Progenitor cell of endocrine pancreas (in vitro differentiated cells): ENCODE measurements at regions not wholly inside any gene's neighbourhood (a gene's known extent, or its start where the extent isn't known, plus 50 kb on each side); places are given as distances from the start of the nearest gene placed in this dataset.

ENCODE experiments used
- DNase-seq: peaks from one replicate; pipeline ENCODE4 v3.0.0; 2021; ENCODE audit warnings: low spot score; ENCODE audit not compliant: unreplicated experiment
- H3K27ac Mint-ChIP-seq: 2 replicates; pipeline ENCODE4 v1.8.0; 2021; ENCODE audit warnings: mild to moderate bottlenecking, moderate library complexity, mixed read lengths
- H3K27me3 Mint-ChIP-seq: 2 replicates; pipeline ENCODE4 v1.8.0; 2021; ENCODE audit warnings: mixed read lengths
- H3K36me3 Mint-ChIP-seq: 2 replicates; pipeline ENCODE4 v1.8.0; 2022; ENCODE audit warnings: mixed read lengths; ENCODE audit not compliant: insufficient read depth
- H3K4me1 Mint-ChIP-seq: 2 replicates; pipeline ENCODE4 v1.8.0; 2021; ENCODE audit warnings: low read depth, mixed read lengths
- H3K4me3 Mint-ChIP-seq: 2 replicates; pipeline ENCODE4 v1.8.0; 2021; ENCODE audit warnings: low read depth, mild to moderate bottlenecking, moderate library complexity, mixed read lengths
- H3K9me3 Mint-ChIP-seq: 2 replicates; pipeline ENCODE4 v1.8.0; 2021; ENCODE audit warnings: low read depth, mixed read lengths
- TF ChIP-seq, protein P1 (sequence below): fragments of 200-600 bp; sonication (generic); IDR thresholded peaks from one replicate; pipeline ENCODE4 v1.5.0; 2021; ENCODE audit warnings: antibody characterized with exemption, mild to moderate bottlenecking; ENCODE audit not compliant: unreplicated experiment

GRCh38 chr14:28879573-28879996 is 113.0 kb downstream of the FOXG1 start:
- H3K36me3 Mint-ChIP-seq, result no peaks in the 10 kb centered on the region
- H3K27ac Mint-ChIP-seq, result no peak overlapping the region
- peaks cover 11% of the 10 kb centered on the region for H3K4me1 Mint-ChIP-seq
- TF ChIP-seq, protein P1, sequence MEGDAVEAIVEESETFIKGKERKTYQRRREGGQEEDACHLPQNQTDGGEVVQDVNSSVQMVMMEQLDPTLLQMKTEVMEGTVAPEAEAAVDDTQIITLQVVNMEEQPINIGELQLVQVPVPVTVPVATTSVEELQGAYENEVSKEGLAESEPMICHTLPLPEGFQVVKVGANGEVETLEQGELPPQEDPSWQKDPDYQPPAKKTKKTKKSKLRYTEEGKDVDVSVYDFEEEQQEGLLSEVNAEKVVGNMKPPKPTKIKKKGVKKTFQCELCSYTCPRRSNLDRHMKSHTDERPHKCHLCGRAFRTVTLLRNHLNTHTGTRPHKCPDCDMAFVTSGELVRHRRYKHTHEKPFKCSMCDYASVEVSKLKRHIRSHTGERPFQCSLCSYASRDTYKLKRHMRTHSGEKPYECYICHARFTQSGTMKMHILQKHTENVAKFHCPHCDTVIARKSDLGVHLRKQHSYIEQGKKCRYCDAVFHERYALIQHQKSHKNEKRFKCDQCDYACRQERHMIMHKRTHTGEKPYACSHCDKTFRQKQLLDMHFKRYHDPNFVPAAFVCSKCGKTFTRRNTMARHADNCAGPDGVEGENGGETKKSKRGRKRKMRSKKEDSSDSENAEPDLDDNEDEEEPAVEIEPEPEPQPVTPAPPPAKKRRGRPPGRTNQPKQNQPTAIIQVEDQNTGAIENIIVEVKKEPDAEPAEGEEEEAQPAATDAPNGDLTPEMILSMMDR, result no peak
- no peaks in the 10 kb centered on the region for H3K9me3 Mint-ChIP-seq
- no peak overlapping the region for H3K4me3 Mint-ChIP-seq
- no peak for DNase-seq
- no peaks in the 10 kb centered on the region for H3K27me3 Mint-ChIP-seq

- H3K27me3 Mint-ChIP-seq, result no peaks in the 10 kb centered on the region
- no peak for DNase-seq
- no peak overlapping the region for H3K4me3 Mint-ChIP-seq
- no peak overlapping the region for H3K27ac Mint-ChIP-seq
- H3K36me3 Mint-ChIP-seq, result no peaks in the 10 kb centered on the region
- peaks cover 4% of the 10 kb centered on the region for H3K9me3 Mint-ChIP-seq
- H3K4me1 Mint-ChIP-seq, result no peaks in the 10 kb centered on the region
- TF ChIP-seq, protein P1, result no peak
These were observed 120.4 kb downstream of the FOXG1 start for GRCh38 chr14:28886940-28887339.

- Mint-ChIP-seq H3K9me3 (no peaks in the 10 kb centered on the region), H3K36me3 (no peaks in the 10 kb centered on the region), H3K27ac (no peak overlapping the region), H3K4me3 (no peak overlapping the region), H3K27me3 (no peaks in the 10 kb centered on the region), H3K4me1 (no peaks in the 10 kb centered on the region)
- TF ChIP-seq, protein P1, result no peak
- no peak for DNase-seq
These were observed 128.8 kb downstream of the FOXG1 start for GRCh38 chr14:28895389-28895788.

- no peak overlapping the region for H3K27ac Mint-ChIP-seq
- DNase-seq, result no peak
- H3K4me1 Mint-ChIP-seq, result no peaks in the 10 kb centered on the region
- TF ChIP-seq, protein P1, result no peak
- H3K4me3 Mint-ChIP-seq, result no peak overlapping the region
- no peaks in the 10 kb centered on the region for H3K27me3 Mint-ChIP-seq
- no peaks in the 10 kb centered on the region for H3K9me3 Mint-ChIP-seq
- H3K36me3 Mint-ChIP-seq, result no peaks in the 10 kb centered on the region
These were observed 129.8 kb downstream of the FOXG1 start for GRCh38 chr14:28896337-28896736.

GRCh38 chr14:28901631-28902030 is 135.0 kb downstream of the FOXG1 start:
- Mint-ChIP-seq H3K27ac (no peak overlapping the region), H3K4me3 (no peak overlapping the region), H3K36me3 (no peaks in the 10 kb centered on the region), H3K4me1 (no peaks in the 10 kb centered on the region), H3K27me3 (peaks cover 5% of the 10 kb centered on the region), H3K9me3 (no peaks in the 10 kb centered on the region)
- DNase-seq, result no peak
- TF ChIP-seq, protein P1, result no peak
